ENCODE measurements at regions not wholly inside any gene's neighbourhood (a gene's known extent, or its start where the extent isn't known, plus 50 kb on each side); places are given as distances from the start of the nearest gene placed in this dataset.

- no peak for DNase-seq
Measured at GRCh38 chr1:30325085-30325935, 398.1 kb downstream of the MATN1 start.

DNA sequence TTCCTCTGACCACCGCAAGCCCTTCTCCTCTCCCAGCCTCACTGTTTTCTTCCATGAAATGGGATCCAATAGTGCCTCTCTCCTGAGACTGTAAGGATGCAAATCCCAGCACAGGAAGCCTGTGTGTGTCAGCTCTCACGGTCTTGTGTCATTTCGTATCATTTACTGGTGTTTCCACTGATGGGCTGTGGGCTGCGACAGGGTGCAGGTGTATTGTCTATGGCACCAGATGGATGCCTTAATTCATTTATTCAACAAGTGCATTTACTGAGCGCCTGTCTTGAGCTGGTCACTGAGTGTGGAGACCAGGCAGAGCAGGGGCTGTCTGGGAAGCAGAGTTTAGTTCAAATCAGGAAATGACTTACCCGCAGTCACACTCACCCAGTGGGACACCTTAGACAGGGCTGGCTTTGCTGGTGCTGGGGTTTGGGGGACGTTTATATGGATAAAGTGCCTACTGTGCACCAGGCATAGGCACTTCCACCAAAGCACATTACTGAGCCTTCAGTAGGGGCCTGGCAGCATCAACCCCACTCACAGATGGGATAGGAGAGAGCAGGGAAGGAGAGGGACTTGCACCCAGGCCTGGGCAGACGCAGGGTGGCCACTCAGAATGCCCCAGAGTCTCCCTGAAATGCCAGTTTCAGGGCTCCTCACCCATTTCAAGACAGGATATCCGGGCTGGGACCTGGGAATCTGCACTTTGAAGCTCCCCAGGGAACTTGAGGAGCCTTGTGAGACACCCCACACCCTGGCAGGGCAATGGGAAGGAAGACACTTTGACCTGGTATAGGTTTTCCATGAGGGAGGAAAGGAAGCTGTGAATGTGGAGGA is 398.9 kb downstream of the MATN1 start:
- no peak for DNase-seq

- DNase-seq: no peak
Measured at GRCh38 chr1:30323841-30324240, 399.5 kb downstream of the MATN1 start.

- DNase-seq: no peak
Measured at GRCh38 chr1:30323352-30323751, 400.0 kb downstream of the MATN1 start.

DNA sequence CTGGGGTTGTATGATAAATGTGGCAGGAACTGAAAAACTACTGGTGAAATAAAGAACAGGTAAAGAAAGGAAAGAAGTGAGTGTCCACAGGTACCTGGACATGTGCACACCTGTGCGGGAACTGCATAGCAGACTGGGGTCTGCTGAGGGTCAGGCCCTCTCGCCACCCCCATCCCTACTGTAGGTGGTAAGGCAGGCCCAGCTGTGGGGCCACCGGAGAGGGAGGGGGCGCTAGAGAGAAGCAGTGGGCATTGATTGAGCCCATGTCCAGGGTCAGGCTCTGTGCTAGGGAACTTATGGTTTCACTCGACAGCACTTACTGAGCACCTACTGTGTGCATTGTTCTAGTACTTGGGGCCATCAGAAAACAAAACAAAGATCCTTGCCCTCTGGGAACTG is 400.5 kb downstream of the MATN1 start:
- no peak for DNase-seq

DNA sequence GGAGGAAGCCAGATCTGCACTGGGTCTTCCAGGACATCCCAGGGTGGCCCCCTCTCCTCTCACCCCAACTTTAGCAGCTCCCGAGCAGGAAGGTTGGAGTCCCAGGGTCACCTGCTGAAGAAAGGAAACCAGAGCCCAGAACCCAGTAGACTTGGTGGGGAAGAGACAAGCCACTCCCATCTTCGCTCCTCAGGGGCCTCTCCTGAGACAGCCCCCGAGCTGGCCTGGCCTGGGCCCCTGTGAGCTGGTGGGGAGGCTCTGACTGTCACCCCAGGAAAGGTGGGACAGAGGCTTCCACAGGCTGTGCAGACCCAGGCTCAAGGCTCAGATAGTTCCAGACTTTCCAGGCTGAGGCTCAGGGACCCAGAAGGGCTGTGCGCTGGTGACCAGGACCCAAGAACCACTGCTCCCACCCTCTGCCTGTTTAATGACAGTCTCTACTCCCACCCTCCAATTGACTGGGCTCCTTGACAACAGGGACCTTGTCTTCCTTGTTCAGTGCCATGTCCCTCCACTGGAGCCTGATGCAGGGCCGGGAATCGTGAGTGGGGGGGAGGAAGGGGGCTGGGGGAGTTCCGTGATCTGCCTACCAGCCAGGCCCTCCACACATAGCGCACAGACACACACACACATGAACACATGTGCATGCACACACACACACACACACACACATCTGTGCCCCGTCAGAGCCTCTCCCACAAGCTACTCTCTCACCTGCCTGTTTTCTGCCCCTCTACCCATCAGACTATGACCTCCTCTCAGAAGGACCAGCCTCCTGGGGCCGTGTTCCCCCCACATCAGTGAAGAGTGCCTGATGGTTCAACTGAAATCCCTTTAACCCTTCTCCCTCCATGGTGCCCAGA is 401.2 kb downstream of the MATN1 start:
- DNase-seq: peak; percentile 22

DNA sequence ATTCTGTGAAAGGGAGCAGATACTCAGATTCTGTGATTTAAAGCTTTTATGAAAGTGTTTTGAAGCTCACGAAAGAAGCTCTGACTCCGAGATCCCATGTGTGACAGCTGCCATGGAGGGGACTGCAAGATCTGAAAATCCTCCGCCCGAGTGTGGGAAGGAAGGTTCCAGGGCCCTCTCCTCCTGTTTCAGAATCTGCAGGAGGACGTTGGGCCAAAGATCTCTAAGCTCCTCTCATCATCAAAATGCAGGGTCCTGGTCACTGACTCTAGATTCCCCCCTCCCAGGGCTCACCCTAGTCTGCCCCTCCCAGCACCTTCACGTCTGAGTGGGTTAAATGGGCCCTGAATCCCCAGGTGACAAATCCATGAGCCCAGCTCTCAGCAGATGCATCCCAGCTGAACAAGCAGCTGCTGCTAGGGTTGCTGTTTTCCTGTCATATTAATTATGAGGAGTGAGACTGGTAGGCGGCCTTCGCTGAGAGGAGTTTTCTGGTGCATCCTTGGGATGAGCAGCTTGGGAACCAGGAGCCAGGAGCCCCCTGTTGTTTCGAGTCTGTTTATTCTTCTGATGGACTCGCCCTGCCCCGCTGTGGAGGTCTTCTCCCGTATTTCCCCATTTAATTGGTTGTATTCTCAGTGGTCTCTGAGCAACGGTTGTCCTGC is 402.0 kb downstream of the MATN1 start:
- peak; percentile 17 for DNase-seq

DNA sequence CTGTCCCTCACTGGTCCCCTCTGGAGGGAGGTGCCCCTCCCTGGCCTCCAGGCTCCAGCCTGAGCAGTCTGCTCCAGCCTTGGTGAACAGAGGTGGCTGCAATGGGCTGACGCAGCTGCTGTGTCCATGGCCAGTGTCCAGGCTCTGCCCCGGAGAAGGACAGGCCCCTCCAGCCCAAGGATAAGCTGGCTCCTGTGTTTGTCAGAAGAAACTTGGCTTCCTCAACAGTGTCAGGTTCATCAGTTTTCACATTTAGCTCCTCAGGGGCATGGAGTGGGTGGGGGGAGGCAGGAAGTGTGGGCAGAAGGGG is 402.8 kb downstream of the MATN1 start:
- DNase-seq: peak; percentile 34

GRCh38 chr1:30319765-30320580 is 403.4 kb downstream of the MATN1 start:
- DNase-seq: peak; percentile 15

DNA sequence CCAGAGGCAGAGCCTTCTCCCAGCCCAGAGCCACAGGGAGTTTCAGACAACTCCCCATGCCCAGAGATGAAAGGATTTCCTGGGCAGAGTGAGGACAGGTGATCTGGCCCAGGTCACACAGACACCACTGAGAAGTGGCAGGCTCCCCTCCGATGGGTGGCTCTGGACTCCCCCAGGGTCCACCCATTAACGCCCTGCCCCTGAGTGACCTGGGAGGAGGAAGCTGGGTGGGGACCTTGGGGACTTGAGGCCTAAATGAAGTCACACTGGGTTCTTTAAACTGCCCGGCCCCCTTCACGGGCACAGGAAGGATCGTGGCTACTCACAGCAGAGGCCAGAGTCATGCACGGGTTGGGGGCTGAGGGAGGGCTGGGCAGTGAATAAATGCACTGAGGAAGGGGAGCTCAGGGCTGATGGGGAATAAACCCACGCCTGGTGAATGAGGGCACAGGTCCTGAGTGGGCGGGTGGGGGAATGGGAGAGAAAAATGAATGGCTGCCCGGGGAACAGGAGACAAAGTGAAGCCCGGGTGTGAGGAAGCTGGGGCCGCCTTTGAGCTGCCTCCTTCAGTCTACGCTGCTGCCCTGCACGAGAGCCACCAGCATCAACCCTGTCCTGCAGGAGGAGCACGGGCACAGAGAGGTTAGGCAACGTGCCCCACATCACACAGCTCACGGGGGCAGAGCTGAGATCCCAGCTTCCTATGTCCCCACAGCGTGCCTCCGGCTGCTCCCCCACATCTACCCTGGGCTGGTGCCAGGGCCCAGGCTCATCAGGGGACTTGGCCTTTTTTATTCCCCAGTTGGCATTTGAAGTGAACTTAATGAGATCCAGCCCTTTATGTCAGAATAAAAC is 404.3 kb downstream of the MATN1 start:
- DNase-seq: peak; percentile 34

- DNase-seq: peak; percentile 12
Measured at GRCh38 chr1:30318413-30318812, 405.0 kb downstream of the MATN1 start.

DNA sequence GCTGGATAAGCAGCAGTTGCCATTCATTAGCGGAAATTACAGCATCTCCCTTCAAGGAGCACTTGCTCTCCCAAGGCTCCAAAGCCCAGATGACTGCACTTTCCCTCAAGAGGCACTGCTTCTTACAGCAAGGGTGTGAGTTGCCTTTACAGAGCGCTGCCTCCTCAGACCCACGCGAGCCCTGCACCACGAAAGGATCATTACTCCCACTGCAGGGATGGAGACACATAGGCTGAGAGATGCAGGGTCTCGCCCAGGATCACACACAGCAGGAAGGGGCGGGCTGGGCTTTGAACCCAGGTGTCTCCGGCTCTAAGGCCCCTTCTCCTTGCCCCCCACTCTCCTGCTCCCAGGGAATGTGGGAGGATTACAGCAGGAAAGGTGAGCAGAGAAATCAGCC is 405.5 kb downstream of the MATN1 start:
- peak; percentile 26 for DNase-seq

DNA sequence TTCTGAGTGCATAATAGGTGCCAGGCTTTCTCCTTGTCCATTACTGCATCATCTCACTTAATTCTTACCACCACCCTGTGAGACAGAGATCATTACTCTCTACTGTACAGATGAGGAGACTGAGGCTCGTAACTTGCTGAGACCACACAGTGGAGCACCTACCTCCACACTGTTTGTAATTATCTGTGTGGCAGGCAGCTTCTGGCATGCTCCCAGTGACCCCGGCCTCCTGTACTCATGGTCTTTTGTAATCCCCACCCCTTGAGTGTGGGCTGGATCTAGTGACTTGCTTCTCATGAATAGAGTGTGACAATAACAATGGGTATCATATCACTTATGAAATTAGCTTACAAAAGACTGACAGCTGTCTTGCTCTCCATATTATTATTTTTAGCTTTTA is 407.3 kb downstream of the MATN1 start:
- DNase-seq: peak; percentile 4

- DNase-seq: peak; percentile 33
Measured at GRCh38 chr1:30315185-30315960, 408.0 kb downstream of the MATN1 start.

- no peak for DNase-seq
Measured at GRCh38 chr1:30314591-30314990, 408.8 kb downstream of the MATN1 start.

- peak; percentile 7 for DNase-seq
Measured at GRCh38 chr1:30313584-30313983, 409.8 kb downstream of the MATN1 start.

GRCh38 chr1:30313176-30313575 is 410.2 kb downstream of the MATN1 start:
- DNase-seq: peak; percentile 15

GRCh38 chr1:30312226-30312625 is 411.2 kb downstream of the MATN1 start:
- DNase-seq: peak; percentile 6

- peak; percentile 4 for DNase-seq
Measured at GRCh38 chr1:30311749-30312148, 411.6 kb downstream of the MATN1 start.

All from activated CD8-positive, alpha-beta memory T cell treated with anti-CD3 and anti-CD28 coated beads, Interleukin-2, amount 50 U/mL, for 48 hours (primary cell).